Upper lobe of left lung (tissue), 6 donors: ENCODE measurements at regions not wholly inside any gene's neighbourhood (a gene's known extent, or its start where the extent isn't known, plus 50 kb on each side); places are given as distances from the start of the nearest gene placed in this dataset.

Experiments used
- ATAC-seq, 2 donors: fragments of 200-7000 bp; cut with Tn5 transposase; one replicate each; pipeline ENCODE4 v1.9.1; 2022; ENCODE audit warnings: mild to moderate bottlenecking in 2 of 2, moderate library complexity in 2 of 2; ENCODE audit not compliant: low FRiP score in 2 of 2
- DNase-seq, 2 donors: peaks; one replicate each; pipeline ENCODE4 v3.0.0-alpha.2; 2019 to 2020
- H3K27ac ChIP-seq, 4 donors: fragments of 200-600 bp; sonication (generic); one replicate each; pipeline ENCODE4 v1.5.1; 2016 to 2019
- H3K27me3 ChIP-seq, 4 donors: fragments of 200-600 bp; sonication (generic); one replicate each; pipeline ENCODE4 v1.5.1; 2017 to 2019
- H3K36me3 ChIP-seq, 4 donors: fragments of 200-600 bp; sonication (generic); one replicate each; pipeline ENCODE4 v1.5.1; 2016 to 2019
- H3K4me1 ChIP-seq, 4 donors: fragments of 200-600 bp; sonication (generic); one replicate each; pipeline ENCODE4 v1.5.1; 2018 to 2019
- H3K4me3 ChIP-seq, 4 donors: fragments of 200-600 bp; sonication (generic); one replicate each; pipeline ENCODE4 v1.5.1; 2017 to 2019; ENCODE audit warnings: mild to moderate bottlenecking in 2 of 4, moderate library complexity in 1 of 4
- H3K9me3 ChIP-seq, 4 donors: fragments of 200-600 bp; sonication (generic); one replicate each; pipeline ENCODE4 v1.5.1; 2018 to 2019
- EP300 ChIP-seq, 4 donors: sonication (generic); formaldehyde crosslinking; IDR thresholded peaks; one replicate each; pipeline ENCODE4 v1.5.1; 2017; ENCODE audit warnings: antibody characterized with exemption in 4 of 4, control low read depth in 2 of 4
- POLR2A ChIP-seq, 4 donors: fragments of 450-650 bp; IDR thresholded peaks; one replicate each; pipeline ENCODE4 v1.5.1; 2016 to 2017; ENCODE audit warnings: antibody characterized with exemption in 4 of 4, mild to moderate bottlenecking in 2 of 4
- POLR2AphosphoS5 ChIP-seq, 2 donors: sonication (generic); formaldehyde crosslinking; IDR thresholded peaks; one replicate each; pipeline ENCODE4 v1.5.1; 2017; ENCODE audit warnings: antibody characterized with exemption in 2 of 2
- WGBS, 2 donors: methylation state at CpG; one replicate each; pipeline ENCODE4 v1.1.5; 2017 to 2018; 5-methylcytosine and 5-hydroxymethylcytosine counted together
- TF ChIP-seq, protein P1 (sequence below), 6 experiments: fragments of 450-650 bp in 4 of 6; fragments of 200-600 bp in 2 of 6; sonication (generic) in 2 of 6; IDR thresholded peaks; one replicate each; pipeline ENCODE4 v1.5.1; 2016 to 2019; ENCODE audit warnings: antibody characterized with exemption in 6 of 6
- donor health status: DM: no; HTN: no; CAD: no; lungs with moderate emphysema.
- donor health status: DM: no; HTN: yes; CAD: no; lungs with severe emphysema.

DNA sequence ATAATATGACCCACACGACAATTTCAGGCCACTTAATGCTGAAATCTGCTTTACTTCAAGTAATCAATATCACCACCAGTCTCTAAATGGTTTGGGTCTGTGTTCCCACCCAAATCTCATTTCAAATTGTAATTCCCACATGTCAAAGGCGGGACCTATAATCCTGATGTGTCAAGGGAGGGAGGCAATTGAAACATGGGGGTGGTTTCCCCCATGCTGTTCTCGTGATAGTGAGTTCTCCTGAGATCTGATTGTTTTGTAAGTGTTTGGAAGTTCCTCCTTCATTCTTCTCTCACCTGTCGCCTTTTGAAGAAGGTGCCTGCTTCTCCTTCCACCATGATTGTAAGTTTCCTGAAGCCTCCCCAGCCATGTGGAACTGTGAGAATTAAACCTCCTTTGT lies 178.4 kb downstream of the CRPPA start:
- no peaks in the 10 kb centered on the region for H3K4me1 ChIP-seq
- H3K36me3 ChIP-seq: no peaks in the 10 kb centered on the region
- DNase-seq (no peak), ATAC-seq (no peak)
- no peak overlapping the region for H3K27ac ChIP-seq
- TF ChIP-seq POLR2A (IDR thresholded peaks at IDR 0.05) (no peak), EP300 (IDR thresholded peaks at IDR 0.05) (no peak), POLR2AphosphoS5 (IDR thresholded peaks at IDR 0.05) (no peak)
- TF ChIP-seq, protein P1, sequence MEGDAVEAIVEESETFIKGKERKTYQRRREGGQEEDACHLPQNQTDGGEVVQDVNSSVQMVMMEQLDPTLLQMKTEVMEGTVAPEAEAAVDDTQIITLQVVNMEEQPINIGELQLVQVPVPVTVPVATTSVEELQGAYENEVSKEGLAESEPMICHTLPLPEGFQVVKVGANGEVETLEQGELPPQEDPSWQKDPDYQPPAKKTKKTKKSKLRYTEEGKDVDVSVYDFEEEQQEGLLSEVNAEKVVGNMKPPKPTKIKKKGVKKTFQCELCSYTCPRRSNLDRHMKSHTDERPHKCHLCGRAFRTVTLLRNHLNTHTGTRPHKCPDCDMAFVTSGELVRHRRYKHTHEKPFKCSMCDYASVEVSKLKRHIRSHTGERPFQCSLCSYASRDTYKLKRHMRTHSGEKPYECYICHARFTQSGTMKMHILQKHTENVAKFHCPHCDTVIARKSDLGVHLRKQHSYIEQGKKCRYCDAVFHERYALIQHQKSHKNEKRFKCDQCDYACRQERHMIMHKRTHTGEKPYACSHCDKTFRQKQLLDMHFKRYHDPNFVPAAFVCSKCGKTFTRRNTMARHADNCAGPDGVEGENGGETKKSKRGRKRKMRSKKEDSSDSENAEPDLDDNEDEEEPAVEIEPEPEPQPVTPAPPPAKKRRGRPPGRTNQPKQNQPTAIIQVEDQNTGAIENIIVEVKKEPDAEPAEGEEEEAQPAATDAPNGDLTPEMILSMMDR (IDR thresholded peaks at IDR 0.05): no peak
- H3K9me3 ChIP-seq: no peaks in the 10 kb centered on the region
- no peaks in the 10 kb centered on the region for H3K27me3 ChIP-seq
- H3K4me3 ChIP-seq: no peak overlapping the region
- WGBS, 2 donors: 90% methylated on average over 4 of the region's 4 CpGs

DNA sequence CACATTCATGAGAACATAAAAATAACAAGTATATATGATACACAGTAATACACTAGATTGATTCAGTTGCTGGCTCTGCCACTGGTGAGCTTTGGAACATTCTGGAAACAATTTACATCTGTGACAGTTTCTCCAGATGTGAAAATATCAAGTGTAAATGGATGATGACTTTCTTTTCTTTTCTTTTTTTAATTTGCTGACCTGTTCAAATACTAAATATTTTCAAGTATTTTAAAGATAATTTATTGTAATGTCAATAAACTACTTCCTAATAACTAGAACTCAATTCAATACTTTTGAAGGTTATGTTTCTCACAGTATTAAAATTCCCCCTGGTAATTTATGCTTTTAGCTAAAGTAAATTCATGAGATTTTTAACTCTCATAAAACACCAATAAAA lies 180.3 kb downstream of the CRPPA start:
- H3K27me3 ChIP-seq: no peaks in the 10 kb centered on the region
- no peaks in the 10 kb centered on the region for H3K9me3 ChIP-seq
- no peak overlapping the region for H3K4me3 ChIP-seq
- no peaks in the 10 kb centered on the region for H3K36me3 ChIP-seq
- no peak overlapping the region for H3K27ac ChIP-seq
- no peaks in the 10 kb centered on the region for H3K4me1 ChIP-seq
- ATAC-seq (no peak), DNase-seq (no peak)
- no peak for TF ChIP-seq POLR2A (IDR thresholded peaks at IDR 0.05)
- TF ChIP-seq POLR2AphosphoS5 (IDR thresholded peaks at IDR 0.05): no peak
- TF ChIP-seq EP300 (IDR thresholded peaks at IDR 0.05): no peak
- TF ChIP-seq, protein P1 (IDR thresholded peaks at IDR 0.05): no peak

DNA sequence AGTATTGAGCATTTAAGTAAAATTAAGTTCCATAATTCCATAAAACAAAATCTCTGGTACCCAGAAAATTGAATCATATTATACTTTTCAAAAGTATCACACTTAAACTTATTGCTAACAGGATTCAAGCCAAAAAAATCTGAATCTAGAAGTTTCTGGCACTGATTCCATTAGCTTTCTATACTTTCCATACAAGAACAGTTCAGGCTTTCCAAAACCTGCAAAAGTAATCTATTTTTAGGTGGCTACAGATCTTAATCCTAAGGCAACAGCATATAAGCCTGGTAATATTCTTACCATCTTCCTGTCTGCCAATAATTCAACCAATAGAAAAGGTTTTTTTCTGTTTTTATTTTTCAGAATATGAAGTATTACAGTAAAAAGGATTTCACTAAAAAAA lies 185.0 kb downstream of the CRPPA start:
- Histone ChIP-seq H3K4me3 (no peak overlapping the region), H3K36me3 (no peaks in the 10 kb centered on the region), H3K4me1 (no peaks in the 10 kb centered on the region), H3K27me3 (no peaks in the 10 kb centered on the region), H3K9me3 (peaks cover 0 to 7% (median 0%) of the 10 kb centered on the region in 4 donors), H3K27ac (no peak overlapping the region)
- no peak for DNase-seq
- TF ChIP-seq EP300 (IDR thresholded peaks at IDR 0.05) (no peak), POLR2A (IDR thresholded peaks at IDR 0.05) (no peak), POLR2AphosphoS5 (IDR thresholded peaks at IDR 0.05) (no peak)
- TF ChIP-seq, protein P1 (IDR thresholded peaks at IDR 0.05): no peak
- no peak for ATAC-seq

DNA sequence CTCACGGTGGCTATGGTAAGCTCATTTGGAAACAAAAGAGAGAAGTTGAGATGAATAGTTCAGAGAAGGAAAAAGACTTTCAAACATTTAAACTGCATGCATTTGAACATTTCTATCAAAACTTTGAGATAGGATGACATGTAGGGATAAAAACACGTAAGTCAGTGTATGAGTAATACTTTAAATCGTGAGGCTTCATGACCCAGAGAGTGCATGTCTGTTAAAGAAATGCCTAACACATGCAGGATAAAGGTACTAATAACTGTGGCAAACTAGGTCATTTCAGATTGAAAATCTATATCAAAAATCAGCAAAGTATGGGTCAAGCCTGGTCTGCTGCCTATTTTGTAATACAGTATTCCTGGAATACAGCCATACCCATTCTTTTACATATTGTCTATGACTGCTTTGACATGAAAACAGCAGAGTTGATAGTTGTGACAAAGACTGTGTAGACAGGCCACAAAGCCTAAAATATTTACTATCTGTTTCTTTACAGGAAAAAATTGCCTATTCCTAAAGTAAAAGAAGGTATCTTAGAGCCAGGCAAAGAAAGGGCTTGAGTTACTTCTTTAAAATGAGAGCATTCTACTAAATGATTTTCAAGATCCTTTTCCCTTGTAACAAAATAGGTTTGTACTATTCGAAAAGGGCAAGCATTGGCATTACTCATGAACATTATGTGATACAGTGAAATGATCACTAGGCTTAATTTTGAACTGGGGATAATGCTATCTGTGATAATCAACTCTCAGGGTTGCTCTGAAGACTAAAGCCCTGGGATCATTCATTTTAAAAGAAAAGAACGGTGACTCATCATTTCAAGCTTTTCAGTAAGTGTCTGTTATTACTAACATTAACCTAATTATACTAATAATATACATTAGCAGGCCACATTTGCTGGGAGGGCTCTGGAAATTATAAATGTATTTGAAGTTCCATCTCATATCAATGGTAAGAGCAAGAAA lies 185.9 kb downstream of the CRPPA start:
- no peak for DNase-seq
- Histone ChIP-seq H3K4me1 (no peaks in the 10 kb centered on the region), H3K9me3 (peaks cover 2 to 10% (median 7%) of the 10 kb centered on the region in 4 donors), H3K4me3 (no peak overlapping the region), H3K36me3 (no peaks in the 10 kb centered on the region), H3K27me3 (no peaks in the 10 kb centered on the region), H3K27ac (no peak overlapping the region)
- 87 to 89% methylated on average over 5 of the region's 5 CpGs for WGBS, 2 donors
- no peak for TF ChIP-seq POLR2A (IDR thresholded peaks at IDR 0.05)
- TF ChIP-seq POLR2AphosphoS5 (IDR thresholded peaks at IDR 0.05): no peak
- TF ChIP-seq, protein P1 (IDR thresholded peaks at IDR 0.05): no peak
- TF ChIP-seq EP300 (IDR thresholded peaks at IDR 0.05): no peak
- ATAC-seq: no peak
